SH-SY5Y (cell line): ENCODE measurements at regions not wholly inside any gene's neighbourhood (a gene's known extent, or its start where the extent isn't known, plus 50 kb on each side); places are given as distances from the start of the nearest gene placed in this dataset.

Experiments used
- GATA2 ChIP-seq: IDR thresholded peaks from 2 replicates; pipeline ENCODE4 v1.6.1; 2011; ENCODE audit warnings: mild to moderate bottlenecking, low read depth, low read length
- GATA3 ChIP-seq: IDR thresholded peaks from 2 replicates; pipeline ENCODE4 v1.6.1; 2011; ENCODE audit warnings: low read depth, mild to moderate bottlenecking, low read length, moderate library complexity

DNA sequence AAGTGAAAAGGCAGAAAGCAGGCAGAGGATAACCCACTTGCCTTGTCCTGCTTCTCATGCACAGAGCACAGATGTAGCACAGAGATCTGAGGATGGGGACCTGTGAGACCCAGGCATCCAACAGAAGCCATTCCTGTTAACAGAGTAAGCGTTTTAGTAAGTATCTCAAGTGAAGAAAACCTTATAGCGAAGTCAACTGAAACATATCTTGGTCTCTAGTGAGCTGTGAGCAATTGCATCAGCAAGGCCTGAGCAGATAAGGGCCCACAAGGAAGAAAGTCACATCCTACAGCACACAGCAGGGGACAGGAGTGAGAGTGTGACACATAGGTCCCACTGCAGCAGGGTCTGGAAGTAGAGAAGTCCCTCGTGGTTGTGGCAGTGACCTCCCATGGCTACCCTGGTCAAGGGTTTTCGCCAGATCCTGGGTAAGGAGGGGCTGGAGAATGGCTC, 248.7 kb upstream of the TNP1 start:
- no peak for TF ChIP-seq GATA2
- no peak for TF ChIP-seq GATA3

DNA sequence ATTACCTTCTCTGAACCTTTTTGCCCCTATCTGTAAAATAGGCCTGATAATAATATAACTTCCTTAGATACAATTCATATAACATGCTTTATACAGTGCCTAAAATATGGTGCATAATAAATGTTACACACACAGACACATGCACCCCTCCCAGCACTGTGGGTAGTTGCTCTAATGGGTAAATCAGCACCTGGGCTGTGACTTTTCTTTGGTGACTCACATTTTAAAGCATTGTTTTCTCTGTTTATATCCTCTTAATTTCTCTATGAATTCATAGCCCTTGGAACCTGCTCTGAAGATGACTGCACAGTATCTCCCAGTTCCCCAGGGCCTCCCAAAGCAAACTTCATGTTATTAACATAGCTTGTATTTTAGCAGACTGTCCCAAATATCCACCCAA, 248.2 kb upstream of the TNP1 start:
- no peak for TF ChIP-seq GATA2
- TF ChIP-seq GATA3: no peak

DNA sequence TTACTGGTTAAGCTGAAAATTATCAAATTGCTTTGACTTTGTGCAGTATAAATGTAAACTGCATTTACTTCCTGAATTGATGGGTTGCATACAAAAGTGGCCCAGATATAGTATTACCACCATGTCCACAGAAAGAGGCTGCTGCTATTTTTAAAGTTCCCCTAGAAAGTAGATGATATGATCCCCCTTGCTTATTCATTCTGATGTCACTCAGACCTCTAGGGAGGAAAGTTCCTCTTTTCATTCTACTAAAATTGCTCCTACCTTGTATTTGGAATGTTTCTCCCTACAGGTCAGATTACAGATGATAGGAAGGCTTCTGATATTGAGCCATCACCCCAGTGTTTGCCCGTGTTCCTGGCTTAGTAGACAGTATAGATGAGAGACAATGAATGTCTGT, 247.6 kb upstream of the TNP1 start:
- TF ChIP-seq GATA2: no peak
- no peak for TF ChIP-seq GATA3

DNA sequence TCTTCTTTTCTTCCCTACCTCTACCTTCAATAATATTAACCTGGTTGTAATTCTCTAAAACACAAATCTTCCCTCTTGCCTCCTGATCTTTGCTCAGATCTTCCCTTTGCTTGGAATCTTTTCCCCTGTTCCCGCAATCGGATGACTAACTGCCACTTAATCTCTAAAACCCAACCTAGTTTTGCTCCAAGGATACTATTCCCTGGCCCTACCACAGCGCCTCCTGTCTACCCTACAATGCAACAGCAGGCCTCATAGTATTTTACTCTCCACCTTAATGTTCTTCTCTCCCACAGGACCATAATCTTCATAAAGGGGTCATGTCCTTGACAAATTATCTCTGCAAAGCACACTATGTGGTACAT, 246.8 kb upstream of the TNP1 start:
- TF ChIP-seq GATA3 (no peak), GATA2 (no peak)

DNA sequence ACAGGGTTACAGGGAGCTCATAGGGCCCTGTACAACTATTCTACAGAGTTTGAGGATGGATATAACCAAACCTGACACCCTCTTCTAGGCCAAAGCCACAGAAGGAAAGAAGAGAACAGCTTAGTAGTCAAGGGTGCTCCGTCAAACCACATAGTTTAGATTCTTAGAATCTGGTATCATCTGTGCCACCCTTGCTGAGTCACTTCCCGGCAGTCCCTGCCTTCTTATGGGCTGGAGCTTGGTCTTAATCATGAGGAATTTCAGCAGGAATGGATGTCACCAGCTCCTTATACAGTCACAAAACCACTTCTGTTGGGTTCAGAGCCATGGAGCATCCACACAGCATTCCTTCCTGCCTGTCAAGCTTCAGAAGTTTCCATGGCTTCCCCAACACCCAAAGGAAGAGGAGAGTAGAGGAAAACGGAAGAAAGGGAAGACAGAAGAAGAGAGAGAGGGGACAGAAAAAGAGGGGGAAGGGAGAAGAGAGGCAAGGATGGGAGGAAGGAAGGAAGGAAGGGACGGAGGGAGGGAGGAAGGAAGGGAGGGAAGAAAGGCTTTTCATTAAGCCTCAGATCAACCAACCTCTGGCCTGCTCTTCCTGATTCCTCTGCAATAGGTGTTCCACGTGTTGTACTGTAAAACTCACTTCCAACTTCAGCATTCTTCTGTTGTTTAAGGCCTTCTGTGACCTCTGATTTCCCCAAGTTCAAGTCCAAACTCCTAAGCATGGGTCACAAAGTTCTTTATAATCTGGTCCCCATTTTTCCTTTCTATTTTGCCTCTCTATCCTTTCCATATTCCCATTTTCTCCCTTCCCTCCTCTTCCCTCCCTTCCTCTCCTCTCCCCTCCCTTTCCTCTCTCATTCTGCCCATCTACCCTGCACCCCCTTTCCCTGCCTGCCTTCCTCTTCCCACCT, 246.1 kb upstream of the TNP1 start:
- TF ChIP-seq GATA2 (no peak), GATA3 (no peak)

DNA sequence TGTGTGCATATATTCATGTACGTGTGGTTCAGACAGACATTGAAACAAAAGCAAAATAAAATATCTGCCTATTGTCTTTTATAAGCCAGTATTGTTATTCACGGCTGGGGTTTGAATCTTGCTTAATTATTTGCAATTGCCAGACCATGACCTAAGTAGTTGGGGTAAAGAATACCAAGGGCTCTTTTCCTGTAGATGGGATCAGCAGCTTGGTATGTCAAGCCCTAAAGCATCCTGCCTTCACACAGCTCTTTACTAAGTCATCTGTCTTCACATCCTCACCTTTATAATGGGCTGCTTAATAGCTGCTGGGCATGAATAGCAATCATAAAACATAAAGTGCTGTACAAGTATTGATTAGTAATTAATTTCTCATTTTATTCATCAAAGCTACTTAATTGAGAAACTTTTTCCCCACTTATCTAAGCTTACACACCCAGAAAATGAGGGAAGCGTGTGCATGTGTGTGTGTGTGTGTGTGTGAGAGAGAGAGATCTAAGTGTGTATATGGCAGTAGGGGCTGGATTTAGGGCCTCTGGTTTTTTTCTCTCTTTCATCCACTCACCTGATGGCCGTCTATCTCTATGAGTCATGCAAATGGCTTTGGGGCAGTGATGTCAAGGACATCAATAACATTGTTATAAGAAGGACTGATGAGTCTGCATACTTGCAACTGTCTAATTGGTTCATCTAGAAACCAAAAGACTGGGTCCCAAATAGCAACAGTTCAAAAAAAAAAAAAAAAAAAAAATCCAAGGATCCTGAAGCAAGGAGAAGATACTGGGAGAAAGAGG, 244.1 kb upstream of the TNP1 start:
- TF ChIP-seq GATA2: no peak
- no peak for TF ChIP-seq GATA3

DNA sequence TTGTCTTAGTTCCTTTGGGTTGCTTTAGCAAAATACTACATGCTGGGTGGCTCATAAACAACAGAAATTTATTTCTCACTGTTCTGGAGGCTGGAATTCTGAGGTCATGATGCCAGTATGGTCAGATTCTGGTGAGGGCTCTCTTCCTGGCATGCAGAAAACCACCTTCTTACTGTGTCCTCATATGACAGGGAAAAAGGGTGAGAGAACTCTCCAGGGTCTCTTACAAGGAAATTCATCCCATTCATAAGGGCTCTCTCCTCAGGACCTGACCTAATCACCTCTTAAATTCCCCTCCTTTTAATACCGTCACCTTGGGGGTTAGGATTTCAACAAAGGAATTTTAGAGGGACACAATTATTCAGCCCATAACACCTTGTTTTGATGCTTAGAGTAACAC, 243.1 kb upstream of the TNP1 start:
- TF ChIP-seq GATA2 (no peak), GATA3 (no peak)

DNA sequence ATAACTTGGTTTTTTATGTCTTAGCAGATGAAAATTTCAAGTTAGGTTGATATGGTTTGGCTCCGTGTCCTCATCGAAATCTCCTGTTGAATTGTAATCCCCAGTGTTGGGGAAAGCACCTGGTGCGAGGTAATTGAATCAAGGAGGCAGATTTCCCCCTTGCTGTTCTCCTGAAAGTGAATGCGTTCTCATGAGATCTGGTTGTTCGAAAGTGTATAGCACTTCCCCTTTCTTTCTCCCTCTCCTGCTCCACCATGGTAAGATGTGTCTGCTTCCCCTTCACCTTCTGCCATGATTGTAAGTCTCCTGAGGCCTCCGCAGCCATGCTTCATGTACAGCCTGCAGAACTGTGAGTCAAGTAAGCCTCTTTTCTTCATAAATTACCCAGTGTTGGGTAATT, 242.1 kb upstream of the TNP1 start:
- no peak for TF ChIP-seq GATA2
- no peak for TF ChIP-seq GATA3

DNA sequence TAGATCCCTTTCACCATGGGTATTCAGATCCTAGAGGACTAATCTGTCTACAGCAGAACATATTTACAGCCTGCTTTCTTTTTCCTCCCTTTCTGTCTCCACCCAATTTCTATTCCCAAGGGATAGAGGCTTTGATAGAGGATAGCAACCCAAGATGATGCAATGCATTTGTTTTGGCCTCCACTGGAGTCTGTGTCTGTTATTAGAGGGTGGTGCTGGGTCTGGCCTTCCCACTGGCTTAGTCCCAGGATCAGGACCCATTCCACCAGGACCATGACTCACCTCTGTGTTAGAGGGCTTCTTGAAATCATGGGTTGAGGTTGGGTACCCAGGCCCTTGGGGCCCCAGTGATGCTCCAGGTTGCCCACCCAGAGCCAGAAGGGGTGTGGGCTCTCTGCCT, 239.7 kb upstream of the TNP1 start:
- TF ChIP-seq GATA3 (no peak), GATA2 (no peak)

DNA sequence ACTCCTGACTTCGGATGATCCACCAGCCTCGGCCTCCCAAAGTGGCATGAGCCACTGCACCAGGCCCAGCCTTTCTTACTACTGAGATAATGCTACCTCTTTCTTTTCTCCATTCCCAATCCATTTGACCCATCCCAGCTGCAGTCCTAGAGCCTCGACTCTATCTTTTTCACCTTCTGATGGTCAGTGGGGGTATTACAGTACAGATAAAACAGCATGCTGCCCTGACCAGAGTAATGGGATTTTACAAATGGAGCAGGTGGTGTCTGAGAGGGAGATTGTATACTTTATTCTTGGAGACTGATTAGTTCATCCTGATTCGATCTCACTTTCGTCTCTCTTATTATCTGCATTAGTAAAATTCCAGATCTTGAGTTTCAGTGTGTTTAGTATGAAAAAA, 238.6 kb upstream of the TNP1 start:
- no peak for TF ChIP-seq GATA3
- no peak for TF ChIP-seq GATA2

DNA sequence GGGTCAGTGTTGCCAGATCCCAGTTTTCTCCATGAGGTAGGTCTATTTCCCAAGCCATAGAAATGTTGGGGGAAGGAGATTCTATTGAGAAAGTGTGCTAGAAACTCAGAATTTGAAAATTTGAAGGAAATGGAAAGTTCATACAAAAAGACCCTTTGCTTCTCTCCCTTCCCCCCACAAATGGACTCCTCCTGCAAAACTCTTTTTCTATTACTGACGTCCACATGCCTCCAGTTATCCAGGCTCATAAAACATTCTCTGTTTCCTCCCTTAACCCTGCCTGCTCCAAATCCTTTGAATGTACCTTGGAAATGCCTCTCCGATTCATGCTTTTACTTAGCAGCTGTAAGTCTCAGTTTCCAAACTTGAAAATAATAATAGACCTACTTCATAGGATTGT, 237.5 kb upstream of the TNP1 start:
- no peak for TF ChIP-seq GATA3
- TF ChIP-seq GATA2: no peak

DNA sequence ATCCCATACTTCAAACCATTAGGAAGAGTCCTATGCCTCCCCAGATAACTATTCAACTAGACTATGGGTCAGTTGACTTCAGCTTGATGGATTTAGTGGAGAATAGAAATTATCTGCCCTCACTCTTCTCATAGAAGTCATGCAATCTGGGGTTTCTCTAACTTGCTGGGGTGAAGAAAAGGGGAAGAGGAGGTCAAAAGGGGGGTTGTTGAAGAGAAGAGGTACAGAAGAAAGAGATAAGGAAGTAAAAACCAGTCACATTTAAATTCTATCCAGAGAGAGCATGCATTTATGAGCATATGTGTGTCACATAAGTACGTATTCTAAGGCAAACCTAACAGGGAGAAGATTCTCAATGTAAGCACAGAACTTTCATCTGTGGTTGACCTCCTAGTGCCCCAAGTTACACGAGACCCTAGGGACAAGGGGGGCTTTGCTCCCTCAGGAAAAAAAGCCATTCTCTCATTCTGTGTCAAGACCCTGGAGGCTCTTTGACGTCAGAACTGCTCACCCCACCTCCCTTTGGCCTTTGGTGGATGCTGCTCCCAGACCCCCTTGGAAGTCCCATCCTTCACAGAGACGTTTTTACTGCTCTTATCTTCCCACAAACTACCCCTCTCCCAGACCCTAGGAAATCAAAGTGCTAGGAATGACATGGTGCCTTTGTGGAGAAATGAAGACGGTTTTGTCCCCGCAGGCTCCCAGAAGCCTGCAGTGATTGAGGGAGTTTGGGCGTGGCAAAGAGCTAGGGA, 236.8 kb upstream of the TNP1 start:
- TF ChIP-seq GATA3 (no peak), GATA2 (no peak)

DNA sequence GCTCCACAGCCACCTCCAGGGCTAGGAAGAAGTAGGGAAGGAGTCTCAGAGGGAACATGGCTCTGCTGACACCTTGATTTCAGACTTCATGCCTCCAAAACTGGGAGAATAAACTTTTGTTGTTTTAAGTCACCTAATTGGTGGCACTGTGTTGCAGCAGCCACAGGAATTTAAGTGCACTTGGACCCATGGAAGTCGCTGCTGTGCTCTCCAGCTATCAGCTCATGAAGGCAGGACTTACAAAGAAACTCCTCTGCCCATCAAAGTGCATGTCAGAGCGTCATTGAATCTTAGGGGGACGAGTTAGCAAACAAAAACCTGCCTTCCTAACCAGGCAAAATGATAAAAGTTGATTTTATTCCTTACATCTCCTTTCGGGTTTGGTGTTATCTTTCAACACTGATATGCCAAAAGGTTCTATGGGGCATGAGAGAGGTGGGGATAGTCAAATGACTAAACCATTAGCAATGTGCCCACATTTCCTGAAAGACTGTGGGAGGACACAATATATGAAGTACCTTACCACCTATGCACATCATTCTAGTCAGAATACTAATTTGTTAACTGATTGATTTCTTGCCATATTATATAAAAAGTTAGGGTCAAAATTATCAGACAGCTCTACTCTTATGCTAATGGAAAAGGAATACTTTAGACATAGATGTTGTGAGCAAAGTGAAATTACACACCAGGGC, 235.8 kb upstream of the TNP1 start:
- no peak for TF ChIP-seq GATA3
- TF ChIP-seq GATA2: no peak
